ENCODE measurements at regions not wholly inside any gene's neighbourhood (a gene's known extent, or its start where the extent isn't known, plus 50 kb on each side); places are given as distances from the start of the nearest gene placed in this dataset.

DNA sequence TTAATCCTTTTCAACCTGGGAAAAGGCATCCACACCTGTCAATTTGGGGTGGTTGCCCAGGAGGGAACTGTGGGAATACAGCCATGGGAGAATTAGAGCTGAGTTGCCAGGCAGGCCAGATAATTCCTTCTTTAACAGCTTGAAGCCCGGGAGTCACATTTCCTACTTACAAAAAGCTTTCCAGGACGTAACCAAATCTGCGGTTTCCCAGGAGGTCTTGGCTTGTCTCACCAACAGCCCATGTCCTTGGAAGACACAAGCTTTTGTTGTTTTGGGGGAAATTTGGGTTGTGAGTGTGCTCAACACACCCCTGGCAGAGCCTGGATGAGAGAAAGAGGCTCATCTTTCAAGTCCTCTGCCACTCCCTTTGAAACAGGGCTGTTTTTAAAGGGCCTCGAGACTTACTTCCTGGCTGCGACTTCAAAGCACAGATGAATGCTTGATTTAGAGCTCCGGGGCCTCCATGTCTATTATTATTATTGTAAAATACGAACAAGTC, 465.9 kb upstream of the BTBD3 start:
- TF ChIP-seq, protein P1, sequence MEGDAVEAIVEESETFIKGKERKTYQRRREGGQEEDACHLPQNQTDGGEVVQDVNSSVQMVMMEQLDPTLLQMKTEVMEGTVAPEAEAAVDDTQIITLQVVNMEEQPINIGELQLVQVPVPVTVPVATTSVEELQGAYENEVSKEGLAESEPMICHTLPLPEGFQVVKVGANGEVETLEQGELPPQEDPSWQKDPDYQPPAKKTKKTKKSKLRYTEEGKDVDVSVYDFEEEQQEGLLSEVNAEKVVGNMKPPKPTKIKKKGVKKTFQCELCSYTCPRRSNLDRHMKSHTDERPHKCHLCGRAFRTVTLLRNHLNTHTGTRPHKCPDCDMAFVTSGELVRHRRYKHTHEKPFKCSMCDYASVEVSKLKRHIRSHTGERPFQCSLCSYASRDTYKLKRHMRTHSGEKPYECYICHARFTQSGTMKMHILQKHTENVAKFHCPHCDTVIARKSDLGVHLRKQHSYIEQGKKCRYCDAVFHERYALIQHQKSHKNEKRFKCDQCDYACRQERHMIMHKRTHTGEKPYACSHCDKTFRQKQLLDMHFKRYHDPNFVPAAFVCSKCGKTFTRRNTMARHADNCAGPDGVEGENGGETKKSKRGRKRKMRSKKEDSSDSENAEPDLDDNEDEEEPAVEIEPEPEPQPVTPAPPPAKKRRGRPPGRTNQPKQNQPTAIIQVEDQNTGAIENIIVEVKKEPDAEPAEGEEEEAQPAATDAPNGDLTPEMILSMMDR (IDR thresholded peaks at IDR 0.05): no peak
- Histone ChIP-seq H3K4me3 (no peak overlapping the region), H3K27ac (no peak overlapping the region), H3K9me3 (no peaks in the 10 kb centered on the region), H3K27me3 (no peaks in the 10 kb centered on the region), H3K4me1 (peaks cover 0 to 5% of the 10 kb centered on the region in 2 donors), H3K36me3 (no peaks in the 10 kb centered on the region)
- DNase-seq (ENCODE audit: low spot score): no peak

DNA sequence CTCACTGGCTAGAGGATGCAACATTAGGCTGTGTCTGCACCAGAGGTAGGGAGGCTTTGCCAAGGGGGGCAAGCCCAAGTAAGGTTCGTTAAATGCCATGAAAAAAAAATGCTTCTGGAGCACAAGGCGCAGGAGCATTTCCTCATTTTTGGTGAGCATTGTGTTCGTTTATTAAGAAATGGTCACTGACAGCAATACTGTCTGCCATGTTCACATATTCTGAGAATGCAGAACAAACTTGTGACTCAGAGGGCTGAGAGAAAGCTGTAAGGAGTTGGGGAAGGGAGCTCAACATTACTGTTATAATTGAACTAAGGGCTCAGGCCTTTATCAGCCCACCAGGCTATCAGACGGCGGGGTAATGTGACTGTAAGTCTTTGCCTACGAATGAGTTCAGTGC, 465.4 kb upstream of the BTBD3 start:
- Histone ChIP-seq H3K4me3 (no peak overlapping the region), H3K9me3 (no peaks in the 10 kb centered on the region), H3K27me3 (no peaks in the 10 kb centered on the region), H3K36me3 (no peaks in the 10 kb centered on the region), H3K27ac (no peak overlapping the region), H3K4me1 (peaks cover 0 to 5% of the 10 kb centered on the region in 2 donors)
- TF ChIP-seq, protein P1 (IDR thresholded peaks at IDR 0.05): no peak
- DNase-seq (ENCODE audit: low spot score): no peak

DNA sequence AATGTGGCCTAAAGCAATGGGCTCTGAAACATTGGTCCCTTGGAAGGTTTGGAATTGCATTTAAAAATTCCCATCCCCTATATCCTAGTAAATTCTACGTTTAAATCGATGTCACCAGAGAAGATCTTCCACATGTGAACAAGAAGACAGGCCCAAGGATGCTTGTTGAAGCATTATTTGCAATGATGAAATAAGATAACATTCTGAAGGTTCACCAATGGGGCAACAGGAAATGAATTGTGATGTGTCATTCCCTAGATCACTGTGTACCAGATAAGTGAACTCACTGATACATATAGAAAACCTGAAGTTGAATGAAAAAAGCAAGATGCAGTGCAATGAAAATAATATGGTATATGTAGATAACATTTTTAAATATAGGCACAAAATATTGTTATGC, 464.3 kb upstream of the BTBD3 start:
- Histone ChIP-seq H3K4me3 (no peak overlapping the region), H3K27ac (no peak overlapping the region), H3K36me3 (no peaks in the 10 kb centered on the region), H3K4me1 (peaks cover 0 to 5% of the 10 kb centered on the region in 2 donors), H3K9me3 (no peaks in the 10 kb centered on the region), H3K27me3 (no peaks in the 10 kb centered on the region)
- no peak for DNase-seq (ENCODE audit: low spot score)
- TF ChIP-seq, protein P1 (IDR thresholded peaks at IDR 0.05): no peak

DNA sequence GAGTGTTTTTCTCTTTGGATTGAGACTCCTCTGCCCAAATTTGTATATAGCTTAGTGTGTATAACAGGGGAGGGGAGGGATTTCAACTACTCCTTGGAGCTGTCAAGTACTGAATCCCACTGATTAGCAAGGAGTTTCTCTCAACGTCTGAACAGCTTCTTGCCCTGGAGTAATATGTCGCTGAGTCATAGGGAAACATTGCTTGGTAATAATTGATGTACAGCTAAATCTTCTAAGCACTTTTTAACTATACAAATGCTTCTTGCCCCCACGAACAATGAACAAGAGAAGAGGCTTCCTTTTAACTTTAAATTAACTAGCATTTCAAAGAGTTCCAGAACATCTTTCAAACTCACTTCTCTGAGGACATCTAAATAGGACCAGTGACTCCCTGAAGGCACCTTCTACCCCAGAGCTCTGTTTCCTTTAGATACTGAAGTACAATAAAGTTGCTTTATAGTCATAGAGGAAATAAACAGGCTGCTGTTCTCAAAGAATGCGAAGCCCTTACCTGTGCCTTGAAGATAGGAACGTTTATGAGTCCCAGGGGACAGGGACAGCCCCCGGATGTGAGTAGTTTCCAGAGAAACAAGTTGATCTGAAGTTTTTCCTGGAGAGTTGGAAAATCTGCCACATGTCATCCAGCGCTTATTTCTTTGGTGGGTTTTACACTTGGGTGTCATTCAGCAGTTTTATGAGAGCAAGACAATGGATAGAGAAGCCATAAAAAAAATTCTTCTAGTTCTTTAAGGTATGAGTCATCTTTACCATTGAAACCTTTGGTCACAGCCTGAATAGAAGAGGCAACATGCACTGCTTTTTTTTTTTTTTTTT, 462.5 kb upstream of the BTBD3 start:
- TF ChIP-seq, protein P1 (IDR thresholded peaks at IDR 0.05): no peak
- Histone ChIP-seq H3K27me3 (no peaks in the 10 kb centered on the region), H3K9me3 (no peaks in the 10 kb centered on the region), H3K4me1 (peaks cover 0 to 5% of the 10 kb centered on the region in 2 donors), H3K36me3 (no peaks in the 10 kb centered on the region), H3K27ac (no peak overlapping the region), H3K4me3 (no peak overlapping the region)
- no peak for DNase-seq (ENCODE audit: low spot score)

DNA sequence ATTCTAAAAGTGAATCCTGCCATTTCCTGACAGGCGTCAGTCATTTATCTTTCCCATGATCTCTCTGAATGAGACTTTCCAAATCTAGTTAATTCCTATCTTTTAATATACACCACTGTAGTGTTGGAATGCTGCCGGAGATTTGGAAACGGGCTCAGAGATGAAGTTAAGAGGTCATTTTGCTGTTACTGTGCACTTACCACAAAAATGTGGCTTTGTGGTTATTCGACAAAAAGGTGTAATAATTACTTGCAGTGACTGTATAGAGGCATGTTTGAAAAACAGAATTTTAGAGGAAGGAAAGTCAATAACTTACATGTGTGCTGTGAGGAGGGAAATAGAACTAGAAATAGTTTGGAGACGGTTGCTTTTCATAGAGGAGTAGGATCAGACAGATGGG, 460.2 kb upstream of the BTBD3 start:
- no peaks in the 10 kb centered on the region for H3K36me3 ChIP-seq
- no peak for DNase-seq (ENCODE audit: low spot score)

More for the DNA sequence above, 460.2 kb upstream of the BTBD3 start:
- Histone ChIP-seq H3K27me3 (no peaks in the 10 kb centered on the region), H3K4me1 (peaks cover 0 to 5% of the 10 kb centered on the region in 2 donors), H3K27ac (no peak overlapping the region), H3K9me3 (no peaks in the 10 kb centered on the region), H3K4me3 (no peak overlapping the region)
- TF ChIP-seq, protein P1 (IDR thresholded peaks at IDR 0.05): no peak

All from right atrium auricular region (tissue), 2 donors.